Glomerular visceral epithelial cell (primary cell): ENCODE measurements at regions not wholly inside any gene's neighbourhood (a gene's known extent, or its start where the extent isn't known, plus 50 kb on each side); places are given as distances from the start of the nearest gene placed in this dataset.

Experiments used
- DNase-seq: peaks from one replicate; pipeline ENCODE4 v3.0.0-alpha.2; 2016; ENCODE audit errors: extremely low spot score

- no peak for DNase-seq
These were observed 329.5 kb downstream of the RPS24 start for GRCh38 chr10:78363190-78363589.

GRCh38 chr10:78365694-78366093 lies 332.0 kb downstream of the RPS24 start:
- no peak for DNase-seq

- DNase-seq = no peak
These were observed 333.2 kb downstream of the RPS24 start for GRCh38 chr10:78366663-78367411.

GRCh38 chr10:78367751-78368150 lies 334.1 kb downstream of the RPS24 start:
- no peak for DNase-seq

- DNase-seq = no peak
These were observed 337.5 kb downstream of the RPS24 start for GRCh38 chr10:78371136-78371535.

GRCh38 chr10:78372806-78373205 lies 339.1 kb downstream of the RPS24 start:
- DNase-seq = no peak

GRCh38 chr10:78374331-78375028 lies 340.8 kb downstream of the RPS24 start:
- no peak for DNase-seq

- no peak for DNase-seq
These were observed 342.5 kb downstream of the RPS24 start for GRCh38 chr10:78375854-78376785.

GRCh38 chr10:78377356-78377755 lies 343.7 kb downstream of the RPS24 start:
- no peak for DNase-seq

GRCh38 chr10:78378192-78378591 lies 344.5 kb downstream of the RPS24 start:
- DNase-seq = no peak

- no peak for DNase-seq
These were observed 347.4 kb downstream of the RPS24 start for GRCh38 chr10:78381107-78381506.

- no peak for DNase-seq
These were observed 348.4 kb downstream of the RPS24 start for GRCh38 chr10:78382047-78382446.

GRCh38 chr10:78382772-78383171 lies 349.1 kb downstream of the RPS24 start:
- DNase-seq = no peak

GRCh38 chr10:78383378-78384048 lies 349.9 kb downstream of the RPS24 start:
- DNase-seq = no peak

GRCh38 chr10:78384049-78384431 lies 350.4 kb downstream of the RPS24 start:
- DNase-seq = no peak

GRCh38 chr10:78385599-78385998 lies 351.9 kb downstream of the RPS24 start:
- no peak for DNase-seq

- DNase-seq = no peak
These were observed 352.8 kb downstream of the RPS24 start for GRCh38 chr10:78386509-78386908.

GRCh38 chr10:78388331-78389050 lies 354.8 kb downstream of the RPS24 start:
- no peak for DNase-seq

GRCh38 chr10:78389419-78389818 lies 355.8 kb downstream of the RPS24 start:
- no peak for DNase-seq

GRCh38 chr10:78390051-78390450 lies 356.4 kb downstream of the RPS24 start:
- no peak for DNase-seq

GRCh38 chr10:78390817-78391216 lies 357.2 kb downstream of the RPS24 start:
- DNase-seq = no peak
